ENCODE measurements at regions not wholly inside any gene's neighbourhood (a gene's known extent, or its start where the extent isn't known, plus 50 kb on each side); places are given as distances from the start of the nearest gene placed in this dataset.
"Not testable (repeated sequence)": the region's sequence is repeated elsewhere in the genome, so short reads cannot be mapped to it uniquely, and the experiment has no call there.

- not testable (repeated sequence) for DNase-seq
Measured at GRCh38 chr7:106713452-106713851, 52.5 kb upstream of the CCDC71L start.

- DNase-seq: not testable (repeated sequence)
Measured at GRCh38 chr7:106714590-106715442, 53.9 kb upstream of the CCDC71L start.

DNA sequence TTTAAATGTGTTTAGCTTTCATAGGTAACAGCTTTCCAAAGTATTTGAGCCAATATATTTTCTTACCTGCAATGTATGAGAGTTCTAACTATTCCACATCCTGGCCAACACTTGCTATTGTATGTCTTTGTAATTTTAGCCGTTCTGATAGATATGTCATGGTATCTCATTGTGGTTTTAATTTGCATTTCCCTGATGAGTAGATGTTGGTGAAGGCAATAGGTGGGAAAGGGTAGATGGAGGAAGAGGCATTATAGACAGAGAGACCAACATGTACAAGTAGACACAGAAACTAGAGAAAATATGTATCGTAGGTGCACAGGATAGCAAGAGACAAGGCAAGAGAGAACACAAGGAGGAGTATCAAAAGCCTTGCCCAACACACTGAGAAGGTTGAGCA is 54.8 kb upstream of the CCDC71L start:
- DNase-seq: no peak

DNA sequence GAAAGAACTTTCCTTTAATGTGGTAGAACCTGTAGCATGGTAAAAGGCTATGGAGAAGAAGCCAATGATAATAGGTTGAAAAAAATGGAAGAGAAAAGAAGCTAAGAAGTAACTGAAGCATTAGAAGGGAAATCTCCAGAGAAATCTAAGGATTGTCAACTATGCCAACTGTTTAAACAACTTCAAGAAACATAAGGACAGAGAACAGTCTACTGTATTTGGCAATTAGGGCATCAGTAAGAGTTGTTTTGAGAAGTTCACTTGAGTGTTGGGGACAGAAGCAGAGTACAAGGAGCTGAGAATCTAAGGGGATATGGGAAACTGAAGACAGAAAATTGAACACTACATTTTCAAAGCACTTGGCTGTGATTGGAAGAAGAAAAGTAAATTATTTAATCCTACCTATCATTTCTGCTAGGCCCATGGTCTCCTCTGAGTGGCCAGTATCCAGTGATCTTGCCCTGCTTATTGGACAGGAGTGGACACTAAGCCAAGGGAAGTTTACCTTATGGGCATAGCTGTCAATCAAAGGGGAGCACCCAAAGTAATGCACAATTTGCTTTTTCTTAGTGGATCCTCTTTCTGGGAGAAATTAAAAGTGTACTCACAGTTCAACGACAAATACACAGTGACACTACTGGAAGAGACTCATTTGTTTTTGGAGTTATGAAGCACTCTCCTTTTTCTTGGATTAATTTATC is 56.4 kb upstream of the CCDC71L start:
- no peak for DNase-seq

GRCh38 chr7:106717955-106718871 is 57.3 kb upstream of the CCDC71L start:
- DNase-seq: peak; percentile 23

DNA sequence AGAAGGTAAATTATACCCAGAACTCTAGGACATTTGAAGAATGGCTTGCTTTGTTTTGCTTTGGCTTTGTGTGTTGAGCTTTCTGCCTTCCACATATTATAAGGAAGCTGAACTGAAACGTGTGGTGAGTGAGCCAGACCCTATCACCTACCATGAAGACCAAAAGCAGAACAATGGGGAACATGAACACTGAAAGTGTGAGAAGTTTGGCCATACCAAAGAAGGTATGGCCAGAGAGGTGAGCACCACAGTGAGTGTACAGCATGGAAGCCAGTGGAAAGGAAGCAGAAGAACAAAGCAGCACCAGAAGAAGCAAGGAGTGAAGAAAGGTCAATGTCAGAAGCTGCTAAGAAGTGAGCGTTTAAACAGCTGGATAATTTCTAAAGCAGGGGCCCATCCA is 59.7 kb upstream of the CCDC71L start:
- DNase-seq: no peak

GRCh38 chr7:106721816-106722785 is 61.1 kb upstream of the CCDC71L start:
- no peak for DNase-seq

GRCh38 chr7:106723398-106723797 is 62.4 kb upstream of the CCDC71L start:
- no peak for DNase-seq

- no peak for DNase-seq
Measured at GRCh38 chr7:106729720-106730385, 68.9 kb upstream of the CCDC71L start.

DNA sequence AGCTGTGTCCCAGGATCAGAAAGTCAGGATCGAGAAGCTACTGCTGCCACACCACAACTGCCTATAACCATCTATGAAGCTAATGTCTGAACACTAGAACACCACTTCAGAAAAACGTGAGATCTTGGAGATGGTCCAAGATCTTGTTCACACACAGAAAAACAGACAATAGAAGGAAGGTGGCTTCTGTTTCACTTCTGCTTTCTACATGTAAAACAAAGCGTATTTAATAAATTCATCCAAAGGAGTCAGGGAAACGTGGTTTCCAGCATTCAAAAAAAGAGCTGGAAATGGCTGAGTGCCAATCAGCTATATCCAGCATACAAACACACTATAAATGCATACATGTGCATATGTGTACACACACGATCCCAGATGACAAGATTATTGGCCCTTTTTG is 70.2 kb upstream of the CCDC71L start:
- no peak for DNase-seq

GRCh38 chr7:106731646-106732444 is 70.9 kb upstream of the CCDC71L start:
- DNase-seq: no peak

DNA sequence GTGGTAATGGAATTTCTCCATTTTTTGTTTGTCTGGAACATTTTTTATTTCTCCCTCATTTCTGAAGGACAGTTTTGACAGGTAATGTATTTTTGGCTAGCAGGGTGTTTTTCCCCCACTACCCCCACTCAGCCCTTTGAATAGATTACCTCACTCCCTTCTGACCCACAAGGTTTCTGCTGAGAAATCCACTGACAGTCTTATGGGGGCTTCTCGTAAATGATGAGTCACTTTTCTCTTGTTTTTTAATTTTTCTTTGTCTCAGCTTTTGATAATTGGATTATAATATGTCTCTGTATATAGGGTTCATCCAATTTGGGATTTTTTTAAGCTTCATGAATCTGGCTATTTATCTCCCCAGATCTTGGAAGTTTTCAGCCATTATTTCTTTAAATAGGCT is 74.7 kb upstream of the CCDC71L start:
- DNase-seq: no peak

- no peak for DNase-seq
Measured at GRCh38 chr7:106736123-106736507, 75.2 kb upstream of the CCDC71L start.

DNA sequence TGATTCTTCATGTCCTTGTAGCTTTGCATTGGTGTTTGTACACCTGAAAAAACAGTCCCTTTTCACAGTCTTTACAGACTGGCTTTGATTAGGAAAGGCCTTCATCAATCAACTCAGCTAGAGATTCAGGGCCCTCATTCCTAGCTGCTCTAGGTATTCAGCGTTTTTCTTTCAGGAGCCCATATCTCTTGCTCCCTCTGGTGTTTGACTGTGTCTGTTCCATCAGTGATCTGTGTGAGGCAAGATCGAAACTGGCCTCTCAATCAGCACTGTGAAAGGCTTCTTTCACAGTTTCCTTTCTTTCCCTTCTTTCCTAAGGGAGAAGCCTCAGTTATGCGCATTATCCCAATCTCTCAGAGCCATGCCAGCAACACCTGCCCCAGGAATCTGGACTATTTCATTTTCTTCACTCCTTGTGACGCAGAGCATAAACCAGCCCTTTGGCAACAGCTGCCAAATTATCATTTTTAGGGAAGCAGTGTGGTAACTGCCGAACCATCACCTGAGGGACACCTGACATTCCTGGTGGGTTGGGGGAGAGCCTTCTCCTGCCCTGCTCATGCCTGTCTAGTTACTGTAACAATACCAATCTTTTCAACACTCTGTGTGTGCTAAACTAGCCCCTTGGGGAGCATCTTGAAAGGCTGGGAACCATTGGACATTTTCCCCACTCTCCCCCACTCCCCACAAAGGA is 75.7 kb upstream of the CCDC71L start:
- DNase-seq: no peak

DNA sequence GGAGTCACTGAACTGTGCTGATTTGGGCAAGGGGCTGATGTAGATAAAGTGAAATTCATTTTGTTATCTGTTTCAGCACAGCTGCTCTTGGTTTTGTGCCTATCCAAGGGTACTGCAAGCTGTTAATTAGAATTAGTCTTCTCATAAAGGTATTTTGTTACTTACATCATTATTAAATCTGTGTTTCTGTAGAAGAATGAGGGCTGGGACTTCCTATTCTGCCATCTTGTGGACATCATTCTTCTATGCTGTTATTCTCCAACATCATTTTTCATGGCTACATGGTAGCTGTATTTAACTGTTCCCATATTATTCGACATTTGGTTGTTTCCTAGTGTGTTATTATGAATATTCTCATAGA is 76.2 kb upstream of the CCDC71L start:
- DNase-seq: no peak

DNA sequence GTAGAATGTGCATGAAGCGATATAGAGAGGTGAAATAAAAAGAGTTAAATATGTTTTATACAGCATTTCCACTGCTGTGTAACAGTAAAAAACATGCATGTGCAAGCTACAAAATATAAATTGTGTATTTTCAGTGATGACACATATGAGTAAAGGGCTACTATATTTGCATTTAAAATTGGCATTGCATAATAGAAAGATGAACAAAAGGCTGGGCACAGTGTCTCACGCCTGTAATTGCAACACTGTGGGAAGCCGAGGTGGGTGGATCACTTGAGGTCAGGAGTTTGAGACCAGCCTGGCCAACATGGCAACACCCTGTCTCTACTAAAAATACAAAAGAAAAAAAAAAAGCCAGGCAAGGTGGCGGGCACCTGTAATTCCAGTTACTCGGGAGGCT is 79.8 kb upstream of the CCDC71L start:
- no peak for DNase-seq

DNA sequence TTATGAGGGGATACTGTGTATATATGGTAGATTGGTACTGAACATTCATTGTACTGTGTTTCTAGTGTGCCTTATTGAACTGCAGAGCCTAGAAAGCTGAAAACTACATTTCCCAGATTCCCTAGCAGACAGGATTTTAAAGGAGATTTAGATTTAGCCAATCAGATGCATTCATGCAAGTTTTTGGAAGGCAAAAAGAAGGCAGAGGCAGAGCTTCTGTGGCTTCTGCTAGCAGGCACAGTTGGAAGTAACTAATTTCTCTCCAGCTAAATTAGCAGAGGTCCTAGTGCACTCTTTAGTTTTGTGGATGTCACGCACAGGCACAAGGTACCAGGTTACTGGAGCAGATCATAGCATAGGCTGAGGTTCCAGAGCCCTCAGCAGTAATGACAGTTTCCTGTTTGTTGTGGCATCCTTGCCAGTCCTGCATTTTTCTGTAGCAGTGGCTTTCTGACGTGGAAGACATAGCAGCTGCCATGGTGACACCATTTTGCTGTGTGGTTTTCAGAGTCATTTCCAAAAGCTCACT is 83.7 kb upstream of the CCDC71L start:
- no peak for DNase-seq

GRCh38 chr7:106747301-106747700 is 86.3 kb upstream of the CCDC71L start:
- DNase-seq: not testable (repeated sequence)

DNA sequence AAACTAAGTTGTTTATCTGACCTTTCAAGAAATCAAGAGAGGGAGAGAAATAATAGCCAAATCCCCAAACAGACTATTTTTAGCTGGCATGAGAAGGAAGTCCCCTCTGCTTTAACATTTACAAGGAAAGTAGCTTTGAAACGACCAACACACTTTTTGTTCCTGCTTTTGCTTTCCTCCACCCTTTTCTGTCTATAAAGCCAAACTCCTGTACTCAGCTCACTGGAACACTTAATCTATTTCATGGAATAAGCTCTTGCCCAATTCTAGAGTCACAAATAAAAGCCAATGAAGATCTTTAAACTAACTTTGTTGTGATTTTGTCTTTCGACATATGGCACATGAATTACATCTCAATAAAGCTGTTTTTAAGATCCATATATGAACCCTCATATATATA is 86.8 kb upstream of the CCDC71L start:
- no peak for DNase-seq

DNA sequence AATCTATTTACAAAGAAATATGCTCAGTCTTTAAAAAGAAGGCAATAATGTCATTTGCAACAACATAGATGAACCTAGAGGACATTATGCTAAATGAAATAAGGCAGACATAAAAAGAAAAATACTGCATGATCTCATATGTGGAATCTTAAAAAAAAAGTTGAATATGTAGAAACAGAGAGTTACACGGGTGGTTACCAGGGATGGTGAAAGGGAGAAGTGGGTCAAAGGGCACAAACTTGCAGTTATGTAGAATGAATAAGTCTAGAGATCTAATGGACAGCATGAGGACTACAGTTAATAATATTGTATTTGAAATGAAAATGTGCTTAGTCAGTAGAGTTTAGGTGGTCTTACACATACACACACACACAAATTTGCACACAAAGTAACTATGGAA is 88.2 kb upstream of the CCDC71L start:
- no peak for DNase-seq
